ENCODE measurements at regions not wholly inside any gene's neighbourhood (a gene's known extent, or its start where the extent isn't known, plus 50 kb on each side); places are given as distances from the start of the nearest gene placed in this dataset.

GRCh38 chr16:52650318-52650717, 103.4 kb upstream of the TOX3 start:
- TF ChIP-seq POU5F1 (IDR thresholded peaks at IDR 0.05; ENCODE audit: borderline replicate concordance, low read depth, low read length, partially characterized antibody) (no peak), PTTG1 (tag; IDR thresholded peaks at IDR 0.05; ENCODE audit: low read depth) (no peak), POLR2AphosphoS5 (IDR thresholded peaks at IDR 0.05; ENCODE audit: control insufficient read depth, insufficient read depth, low read depth, low read length) (no peak), SNRNP70 (optimal IDR thresholded peaks at IDR 0.05; ENCODE audit: low read depth, low read length) (no peak), ZNF274 (IDR thresholded peaks at IDR 0.05; ENCODE audit: borderline replicate concordance, low read depth, low read length) (no peak), KDM4B (IDR thresholded peaks at IDR 0.05; ENCODE audit: borderline replicate concordance in 2 of 2, low read depth in 1 of 2) (no peak), EP300 (IDR thresholded peaks at IDR 0.05; ENCODE audit: low read length) (no peak), CBFB (CRISPR knock-in tag; IDR thresholded peaks at IDR 0.05) (no peak), ATF7 (IDR thresholded peaks at IDR 0.05) (no peak), BHLHE40 (IDR thresholded peaks at IDR 0.05; ENCODE audit: low read length) (no peak), POLR2A (conservative IDR thresholded peaks at IDR 0.05) (no peak)
- TF ChIP-seq, protein P1, sequence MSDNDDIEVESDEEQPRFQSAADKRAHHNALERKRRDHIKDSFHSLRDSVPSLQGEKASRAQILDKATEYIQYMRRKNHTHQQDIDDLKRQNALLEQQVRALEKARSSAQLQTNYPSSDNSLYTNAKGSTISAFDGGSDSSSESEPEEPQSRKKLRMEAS (CRISPR knock-in tag; IDR thresholded peaks at IDR 0.05), result no peak
- TF ChIP-seq, protein P2, sequence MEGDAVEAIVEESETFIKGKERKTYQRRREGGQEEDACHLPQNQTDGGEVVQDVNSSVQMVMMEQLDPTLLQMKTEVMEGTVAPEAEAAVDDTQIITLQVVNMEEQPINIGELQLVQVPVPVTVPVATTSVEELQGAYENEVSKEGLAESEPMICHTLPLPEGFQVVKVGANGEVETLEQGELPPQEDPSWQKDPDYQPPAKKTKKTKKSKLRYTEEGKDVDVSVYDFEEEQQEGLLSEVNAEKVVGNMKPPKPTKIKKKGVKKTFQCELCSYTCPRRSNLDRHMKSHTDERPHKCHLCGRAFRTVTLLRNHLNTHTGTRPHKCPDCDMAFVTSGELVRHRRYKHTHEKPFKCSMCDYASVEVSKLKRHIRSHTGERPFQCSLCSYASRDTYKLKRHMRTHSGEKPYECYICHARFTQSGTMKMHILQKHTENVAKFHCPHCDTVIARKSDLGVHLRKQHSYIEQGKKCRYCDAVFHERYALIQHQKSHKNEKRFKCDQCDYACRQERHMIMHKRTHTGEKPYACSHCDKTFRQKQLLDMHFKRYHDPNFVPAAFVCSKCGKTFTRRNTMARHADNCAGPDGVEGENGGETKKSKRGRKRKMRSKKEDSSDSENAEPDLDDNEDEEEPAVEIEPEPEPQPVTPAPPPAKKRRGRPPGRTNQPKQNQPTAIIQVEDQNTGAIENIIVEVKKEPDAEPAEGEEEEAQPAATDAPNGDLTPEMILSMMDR (IDR thresholded peaks at IDR 0.05 in 2 of 3, conservative IDR thresholded peaks at IDR 0.05 in 1 of 3; ENCODE audit: insufficient read depth in 2 of 3, low read depth in 1 of 3, low read length in 3 of 3), result no peak
